GM06990 (cell line): ENCODE measurements at regions not wholly inside any gene's neighbourhood (a gene's known extent, or its start where the extent isn't known, plus 50 kb on each side); places are given as distances from the start of the nearest gene placed in this dataset.

ENCODE experiments used
- DNase-seq: peaks from one replicate; pipeline ENCODE4 v3.0.0-alpha.2; 2011; ENCODE audit not compliant: insufficient read length; ENCODE audit errors: extremely low read depth
- H3K27me3 ChIP-seq: replicated peaks from 2 replicates; pipeline ENCODE4 v1.6.0; 2011; ENCODE audit warnings: low read length; ENCODE audit not compliant: control insufficient read depth, insufficient read depth
- H3K36me3 ChIP-seq: 2 replicates; pipeline ENCODE4 v1.5.1; 2011; ENCODE audit warnings: low read length; ENCODE audit not compliant: control insufficient read depth, insufficient read depth
- H3K4me3 ChIP-seq: replicated peaks from 2 replicates; pipeline ENCODE4 v1.5.1; 2011; ENCODE audit warnings: low read depth, mild to moderate bottlenecking, control low read depth, low read length
- TF ChIP-seq, protein P1 (sequence below): IDR thresholded peaks from 2 replicates; pipeline ENCODE4 v1.5.1; 2011; ENCODE audit warnings: low read length, control low read depth, mild to moderate bottlenecking, inconsistent platforms; ENCODE audit not compliant: insufficient read depth, poor library complexity, severe bottlenecking

DNA sequence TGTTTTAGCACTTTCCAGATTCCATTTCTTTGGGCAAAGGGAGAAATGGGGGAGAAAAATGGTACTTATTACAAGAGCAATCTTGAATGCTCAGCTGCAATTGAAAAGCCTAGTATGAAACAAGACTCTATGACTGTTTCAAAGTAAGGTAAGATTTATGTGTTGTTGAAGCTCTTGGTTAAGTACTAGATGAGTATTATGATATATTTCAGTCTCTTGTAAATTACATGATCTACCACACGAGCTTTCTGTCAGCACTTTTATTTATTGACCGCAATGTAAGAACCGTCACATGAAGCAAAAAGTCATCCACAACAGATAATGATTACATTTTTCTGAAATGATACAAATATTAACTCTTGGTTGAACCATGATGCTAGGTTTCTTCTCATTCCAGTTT is 906.7 kb upstream of the CHORDC1 start:
- TF ChIP-seq, protein P1, sequence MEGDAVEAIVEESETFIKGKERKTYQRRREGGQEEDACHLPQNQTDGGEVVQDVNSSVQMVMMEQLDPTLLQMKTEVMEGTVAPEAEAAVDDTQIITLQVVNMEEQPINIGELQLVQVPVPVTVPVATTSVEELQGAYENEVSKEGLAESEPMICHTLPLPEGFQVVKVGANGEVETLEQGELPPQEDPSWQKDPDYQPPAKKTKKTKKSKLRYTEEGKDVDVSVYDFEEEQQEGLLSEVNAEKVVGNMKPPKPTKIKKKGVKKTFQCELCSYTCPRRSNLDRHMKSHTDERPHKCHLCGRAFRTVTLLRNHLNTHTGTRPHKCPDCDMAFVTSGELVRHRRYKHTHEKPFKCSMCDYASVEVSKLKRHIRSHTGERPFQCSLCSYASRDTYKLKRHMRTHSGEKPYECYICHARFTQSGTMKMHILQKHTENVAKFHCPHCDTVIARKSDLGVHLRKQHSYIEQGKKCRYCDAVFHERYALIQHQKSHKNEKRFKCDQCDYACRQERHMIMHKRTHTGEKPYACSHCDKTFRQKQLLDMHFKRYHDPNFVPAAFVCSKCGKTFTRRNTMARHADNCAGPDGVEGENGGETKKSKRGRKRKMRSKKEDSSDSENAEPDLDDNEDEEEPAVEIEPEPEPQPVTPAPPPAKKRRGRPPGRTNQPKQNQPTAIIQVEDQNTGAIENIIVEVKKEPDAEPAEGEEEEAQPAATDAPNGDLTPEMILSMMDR: no peak
- no peaks in the 10 kb centered on the region for H3K36me3 ChIP-seq
- no peak for DNase-seq

GRCh38 chr11:91124363-91124762 is 901.5 kb upstream of the CHORDC1 start:
- no peaks in the 10 kb centered on the region for H3K27me3 ChIP-seq
- TF ChIP-seq, protein P1: no peak

More for the DNA sequence above, 906.7 kb upstream of the CHORDC1 start:
- no peak overlapping the region for H3K4me3 ChIP-seq
- no peaks in the 10 kb centered on the region for H3K27me3 ChIP-seq

GRCh38 chr11:91115116-91115515 is 892.3 kb upstream of the CHORDC1 start:
- H3K36me3 ChIP-seq: no peaks in the 10 kb centered on the region
- DNase-seq: no peak
- no peaks in the 10 kb centered on the region for H3K27me3 ChIP-seq
- TF ChIP-seq, protein P1: no peak
- H3K4me3 ChIP-seq: no peak overlapping the region

More at GRCh38 chr11:91124363-91124762, 901.5 kb upstream of the CHORDC1 start:
- no peak for DNase-seq
- no peak overlapping the region for H3K4me3 ChIP-seq
- no peaks in the 10 kb centered on the region for H3K36me3 ChIP-seq

- H3K36me3 ChIP-seq: no peaks in the 10 kb centered on the region
- H3K4me3 ChIP-seq: no peak overlapping the region
- TF ChIP-seq, protein P1: no peak
- no peaks in the 10 kb centered on the region for H3K27me3 ChIP-seq
- no peak for DNase-seq
These were observed 881.4 kb upstream of the CHORDC1 start for GRCh38 chr11:91104237-91104636.

DNA sequence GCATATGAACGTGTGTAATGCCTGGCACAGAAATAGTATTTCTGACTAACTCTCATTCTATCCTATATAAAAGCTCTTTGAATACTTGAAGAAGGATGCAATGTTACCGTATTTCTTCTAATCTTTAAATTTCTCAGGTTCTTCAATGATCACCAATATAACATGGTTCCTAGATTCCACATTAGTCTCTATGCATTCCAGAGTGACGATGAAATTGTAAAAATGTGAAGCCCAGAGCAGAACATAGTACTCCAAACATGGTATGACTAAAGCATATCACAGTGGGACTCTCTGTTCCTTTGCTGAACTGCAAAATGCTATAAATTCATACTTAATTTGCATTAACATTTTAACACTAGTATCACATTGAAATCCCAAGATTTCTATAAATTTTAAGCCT is 877.6 kb upstream of the CHORDC1 start:
- no peak for DNase-seq
- TF ChIP-seq, protein P1: no peak
- no peaks in the 10 kb centered on the region for H3K27me3 ChIP-seq
- H3K36me3 ChIP-seq: no peaks in the 10 kb centered on the region
- no peak overlapping the region for H3K4me3 ChIP-seq

DNA sequence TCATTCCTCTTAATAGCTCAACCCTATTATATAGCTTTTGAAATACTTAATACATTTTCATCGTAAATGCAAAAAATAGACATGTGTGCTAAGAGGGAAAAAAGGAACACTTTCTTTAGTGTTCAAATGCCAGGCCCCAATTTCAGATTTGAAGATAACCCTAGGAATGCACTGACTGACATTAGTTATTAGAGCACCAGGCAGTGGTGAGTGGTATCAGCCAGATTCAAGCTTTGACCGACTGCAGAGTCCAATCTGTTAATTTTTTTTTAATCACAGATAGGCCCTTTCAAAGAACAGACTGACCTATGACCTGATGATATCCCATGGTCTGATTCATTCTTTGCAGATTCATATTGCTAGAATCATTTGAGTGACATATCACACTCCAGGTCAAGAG is 874.2 kb upstream of the CHORDC1 start:
- H3K36me3 ChIP-seq: no peaks in the 10 kb centered on the region
- no peaks in the 10 kb centered on the region for H3K27me3 ChIP-seq
- TF ChIP-seq, protein P1: no peak
- no peak for DNase-seq
- H3K4me3 ChIP-seq: no peak overlapping the region
